SK-N-SH (cell line): ENCODE measurements at regions not wholly inside any gene's neighbourhood (a gene's known extent, or its start where the extent isn't known, plus 50 kb on each side); places are given as distances from the start of the nearest gene placed in this dataset.

Experiments
- CTCF ChIA-PET: fragments of 300-600, 350-600 bp; formaldehyde crosslinking; extraction: SDS; loops from one replicate; lab custom pipeline; 2021; lab: Yijun Ruan, JAX
- POLR2A ChIA-PET: fragments of 350-600 bp; sonication (Branson Sonifier 250); formaldehyde crosslinking; extraction: SDS; loops from one replicate; lab custom pipeline; 2020; ENCODE audit warnings: antibody characterized with exemption, inconsistent platforms; lab: Yijun Ruan, JAX
- DNase-seq: peaks from one replicate; pipeline ENCODE4 v3.0.0; 2012
- H2AFZ ChIP-seq: fragments of 200-600 bp; sonication (generic); 2 replicates; pipeline ENCODE4 v1.8.1; 2016; ENCODE audit warnings: antibody characterized with exemption, mild to moderate bottlenecking, low read depth
- H3F3A ChIP-seq: fragments of 200-600 bp; sonication (generic); replicated peaks from 2 replicates; pipeline ENCODE3; 2016; ENCODE audit warnings: antibody characterized with exemption, mild to moderate bottlenecking; ENCODE audit not compliant: insufficient read depth
- H3K27ac ChIP-seq, 2 experiments: fragments of 200-500 bp in 1 of 2; fragments of 200-600 bp in 1 of 2; sonication (Bioruptor generic) in 1 of 2; sonication (generic), shearing (Covaris generic) in 1 of 2; 2 replicates each; pipeline versions ENCODE4 v1.5.1 to v1.6.1; 2014 to 2016; ENCODE audit warnings: low read depth in 2 of 2, inconsistent platforms in 1 of 2, low read length in 1 of 2, mild to moderate bottlenecking in 1 of 2, mixed read lengths in 1 of 2
- H3K27me3 ChIP-seq: fragments of 200-600 bp; sonication (generic), shearing (Covaris generic); 2 replicates; pipeline ENCODE4 v1.6.1; 2016; ENCODE audit warnings: mixed run types; ENCODE audit not compliant: insufficient read depth
- H3K36me3 ChIP-seq, 2 experiments: fragments of 200-500 bp in 1 of 2; fragments of 200-600 bp in 1 of 2; sonication (Bioruptor generic) in 1 of 2; sonication (generic) in 1 of 2; replicated peaks in 1 of 2; 2 replicates each; pipeline versions ENCODE3 to v1.5.1; 2014 to 2016; ENCODE audit warnings: low read length in 1 of 2, mild to moderate bottlenecking in 1 of 2; ENCODE audit not compliant: insufficient read depth in 2 of 2, control insufficient read depth in 1 of 2
- H3K4me1 ChIP-seq, 2 experiments: fragments of 200-500 bp in 1 of 2; fragments of 200-600 bp in 1 of 2; sonication (Bioruptor generic) in 1 of 2; sonication (generic), shearing (Covaris generic) in 1 of 2; 2 replicates each; pipeline versions ENCODE4 v1.5.1 to v1.6.1; 2014 to 2016; ENCODE audit warnings: low read depth in 1 of 2, low read length in 1 of 2, mixed run types in 1 of 2; ENCODE audit not compliant: insufficient read depth in 2 of 2, control insufficient read depth in 1 of 2
- H3K4me2 ChIP-seq: fragments of 200-600 bp; sonication (generic), shearing (Covaris generic); 2 replicates; pipeline ENCODE4 v1.6.1; 2017; ENCODE audit warnings: mixed run types
- H3K4me3 ChIP-seq, 2 experiments: fragments of 200-500 bp in 1 of 2; fragments of 200-600 bp in 1 of 2; sonication (Bioruptor generic) in 1 of 2; sonication (generic), shearing (Covaris generic) in 1 of 2; 2 replicates each; pipeline versions ENCODE4 v1.5.1 to v1.8.1; 2014 to 2016; ENCODE audit warnings: low read depth in 2 of 2, inconsistent platforms in 1 of 2, low read length in 1 of 2, mild to moderate bottlenecking in 1 of 2, mixed read lengths in 1 of 2, moderate library complexity in 1 of 2
- H3K79me2 ChIP-seq: fragments of 200-600 bp; sonication (generic); 2 replicates; pipeline ENCODE4 v1.8.1; 2017; ENCODE audit warnings: mild to moderate bottlenecking; ENCODE audit not compliant: insufficient read depth
- H3K9ac ChIP-seq: fragments of 200-600 bp; sonication (generic); 2 replicates; pipeline ENCODE4 v1.6.1; 2017; ENCODE audit warnings: mixed run types
- H3K9me2 ChIP-seq: fragments of 200-600 bp; sonication (generic); 2 replicates; pipeline ENCODE4 v1.6.1; 2017; ENCODE audit warnings: mixed run types
- H3K9me3 ChIP-seq: fragments of 200-600 bp; sonication (generic); 2 replicates; pipeline ENCODE4 v1.6.1; 2017; ENCODE audit warnings: mixed run types, mild to moderate bottlenecking, moderate library complexity
- H4K20me1 ChIP-seq: fragments of 200-600 bp; sonication (generic); 2 replicates; pipeline ENCODE4 v1.6.1; 2017; ENCODE audit warnings: mild to moderate bottlenecking, mixed run types; ENCODE audit not compliant: insufficient read depth
- CHD2 ChIP-seq: fragments of 150-350 bp; IDR thresholded peaks from 2 replicates; pipeline ENCODE4 v1.6.1; 2018; ENCODE audit warnings: low read length; ENCODE audit not compliant: partially characterized antibody
- CTCF ChIP-seq: fragments of 200-600 bp; sonication (generic); IDR thresholded peaks from 2 replicates; pipeline ENCODE4 v1.6.1; 2017; ENCODE audit warnings: antibody characterized with exemption, mild to moderate bottlenecking, moderate library complexity
- ELF1 ChIP-seq: IDR thresholded peaks from 2 replicates; pipeline ENCODE4 v1.4.0; 2012
- FOSL2 ChIP-seq: IDR thresholded peaks from 2 replicates; pipeline ENCODE4 v1.4.0; 2012; ENCODE audit warnings: low read depth, mild to moderate bottlenecking, moderate library complexity, borderline replicate concordance
- FOXJ3 ChIP-seq: sonication (generic); formaldehyde crosslinking; IDR thresholded peaks from 2 replicates; pipeline ENCODE4 v1.5.1; 2020; ENCODE audit warnings: mild to moderate bottlenecking, missing genetic modification reagents
- GATA2 ChIP-seq: sonication (generic); formaldehyde crosslinking; IDR thresholded peaks from 2 replicates; pipeline ENCODE4 v1.5.0; 2020; ENCODE audit warnings: mild to moderate bottlenecking, missing genetic modification reagents
- NFIC ChIP-seq: IDR thresholded peaks from 2 replicates; pipeline ENCODE4 v1.4.0; 2012; ENCODE audit warnings: borderline replicate concordance
- PBX3 ChIP-seq: IDR thresholded peaks from 2 replicates; pipeline ENCODE4; 2012
- POLR2AphosphoS5 ChIP-seq: IDR thresholded peaks from 2 replicates; pipeline ENCODE4 v1.6.1; 2012; ENCODE audit warnings: low read depth, low read length
- REST ChIP-seq: IDR thresholded peaks from 2 replicates; pipeline ENCODE4 v1.6.1; 2012; ENCODE audit warnings: mild to moderate bottlenecking, low read depth, low read length, moderate library complexity
- RFX5 ChIP-seq: IDR thresholded peaks from 2 replicates; pipeline ENCODE4 v1.6.1; 2012; ENCODE audit warnings: mild to moderate bottlenecking, improper control_type of control experiment, low read length
- RXRA ChIP-seq: IDR thresholded peaks from 2 replicates; pipeline ENCODE4 v1.4.0; 2012; ENCODE audit warnings: low read depth, mild to moderate bottlenecking, borderline replicate concordance
- SMC3 ChIP-seq: IDR thresholded peaks from 2 replicates; pipeline ENCODE4 v1.6.1; 2012; ENCODE audit warnings: low read depth, low read length, improper control_type of control experiment
- TCF12 ChIP-seq: IDR thresholded peaks from 2 replicates; pipeline ENCODE4 v1.4.0; 2012
- USF2 ChIP-seq: fragments of 150-350 bp; IDR thresholded peaks from 2 replicates; pipeline ENCODE4 v1.6.1; 2017; ENCODE audit warnings: antibody characterized with exemption, low read length, low read depth, borderline replicate concordance
- YY1 ChIP-seq: IDR thresholded peaks from 2 replicates; pipeline ENCODE4 v1.4.0; 2012; ENCODE audit warnings: low read depth, mild to moderate bottlenecking
- WGBS: methylation state at CpG from one replicate; pipeline ENCODE4 v1.1.6; 2017; ENCODE audit warnings: low lambda C conversion rate; 5-methylcytosine and 5-hydroxymethylcytosine counted together

- POLR2A ChIA-PET, result no interaction called here
- Histone ChIP-seq H3K9ac (no peak overlapping the region), H3K27ac (no peak overlapping the region), H3F3A (peaks cover 6% of the 10 kb centered on the region), H3K27me3 (no peaks in the 10 kb centered on the region), H3K9me3 (no peaks in the 10 kb centered on the region), H4K20me1 (no peaks in the 10 kb centered on the region)
- WGBS, result 93% methylated on average over 7 of the region's 7 CpGs
- TF ChIP-seq YY1 (no peak), TCF12 (no peak), ELF1 (no peak), FOSL2 (no peak), PBX3 (no peak), USF2 (no peak), GATA2 (CRISPR knock-in tag) (no peak), POLR2AphosphoS5 (no peak), CTCF (no peak), SMC3 (no peak), REST (no peak), RFX5 (no peak), CHD2 (no peak), NFIC (no peak), RXRA (no peak), FOXJ3 (CRISPR knock-in tag) (no peak)
- TF ChIP-seq, all 33 proteins: peak for 0
- Histone ChIP-seq H3K4me3 (no peak overlapping the region), H2AFZ (no peak overlapping the region), H3K9me2 (no peaks in the 10 kb centered on the region), H3K36me3 (peaks cover 35 to 63% of the 10 kb centered on the region in 2 experiments), H3K4me2 (no peak overlapping the region), H3K79me2 (peaks cover 4% of the 10 kb centered on the region; the same call in 1 of the 2 replicates), H3K4me1 (peaks cover 0 to 4% of the 10 kb centered on the region in 2 experiments; a peak in 1 of 4 replicates)
- no peak for DNase-seq
- CTCF ChIA-PET, result no interaction called here
Observed at GRCh38 chr11:33564856-33565453, 135.7 kb downstream of the C11orf91 start.
